ENCODE measurements at regions not wholly inside any gene's neighbourhood (a gene's known extent, or its start where the extent isn't known, plus 50 kb on each side); places are given as distances from the start of the nearest gene placed in this dataset.

GRCh38 chr3:111428301-111428700, 113.7 kb upstream of the CD96 start:
- no peak for DNase-seq (ENCODE audit: low spot score)
- intact Hi-C loops (cut with DNase I) = loop anchor here in 1 of 2 donors (10.0 kb wide), 1 partner anchor 134 kb away; no protein-coding TSS in a partner anchor

- intact Hi-C loops (cut with DNase I) = no loop called here
- DNase-seq (ENCODE audit: low spot score) = no peak
These were observed 106.9 kb upstream of the CD96 start for GRCh38 chr3:111434941-111435622.

- intact Hi-C loops (cut with DNase I) = no loop called here
- no peak for DNase-seq (ENCODE audit: low spot score)
These were observed 103.7 kb upstream of the CD96 start for GRCh38 chr3:111438283-111438682.

- intact Hi-C loops (cut with DNase I) = no loop called here
- peak; percentile 35 for DNase-seq (ENCODE audit: low spot score)
These were observed 87.4 kb upstream of the CD96 start for GRCh38 chr3:111454551-111454950.

GRCh38 chr3:111465081-111465670, 76.8 kb upstream of the CD96 start:
- intact Hi-C loops (cut with DNase I) = no loop called here
- no peak for DNase-seq (ENCODE audit: low spot score)

- no peak for DNase-seq (ENCODE audit: low spot score)
- intact Hi-C loops (cut with DNase I) = no loop called here
These were observed 72.0 kb upstream of the CD96 start for GRCh38 chr3:111470032-111470431.

GRCh38 chr3:111471831-111472230, 70.2 kb upstream of the CD96 start:
- intact Hi-C loops (cut with DNase I) = no loop called here
- DNase-seq (ENCODE audit: low spot score) = no peak

- no peak for DNase-seq (ENCODE audit: low spot score)
- intact Hi-C loops (cut with DNase I) = no loop called here
These were observed 69.4 kb upstream of the CD96 start for GRCh38 chr3:111472556-111472955.

- intact Hi-C loops (cut with DNase I) = no loop called here
- no peak for DNase-seq (ENCODE audit: low spot score)
These were observed 68.4 kb upstream of the CD96 start for GRCh38 chr3:111473550-111473949.

- intact Hi-C loops (cut with DNase I) = no loop called here
- no peak for DNase-seq (ENCODE audit: low spot score)
These were observed 65.3 kb upstream of the CD96 start for GRCh38 chr3:111476701-111477100.

- intact Hi-C loops (cut with DNase I) = no loop called here
- DNase-seq (ENCODE audit: low spot score) = no peak
These were observed 61.9 kb upstream of the CD96 start for GRCh38 chr3:111480091-111480490.

GRCh38 chr3:111481551-111481950, 60.4 kb upstream of the CD96 start:
- DNase-seq (ENCODE audit: low spot score) = no peak
- intact Hi-C loops (cut with DNase I) = no loop called here

GRCh38 chr3:111482574-111482973, 59.4 kb upstream of the CD96 start:
- intact Hi-C loops (cut with DNase I) = no loop called here
- DNase-seq (ENCODE audit: low spot score) = no peak

GRCh38 chr3:111485086-111485485, 56.9 kb upstream of the CD96 start:
- intact Hi-C loops (cut with DNase I) = no loop called here
- no peak for DNase-seq (ENCODE audit: low spot score)
